ENCODE measurements at regions not wholly inside any gene's neighbourhood (a gene's known extent, or its start where the extent isn't known, plus 50 kb on each side); places are given as distances from the start of the nearest gene placed in this dataset.

DNA sequence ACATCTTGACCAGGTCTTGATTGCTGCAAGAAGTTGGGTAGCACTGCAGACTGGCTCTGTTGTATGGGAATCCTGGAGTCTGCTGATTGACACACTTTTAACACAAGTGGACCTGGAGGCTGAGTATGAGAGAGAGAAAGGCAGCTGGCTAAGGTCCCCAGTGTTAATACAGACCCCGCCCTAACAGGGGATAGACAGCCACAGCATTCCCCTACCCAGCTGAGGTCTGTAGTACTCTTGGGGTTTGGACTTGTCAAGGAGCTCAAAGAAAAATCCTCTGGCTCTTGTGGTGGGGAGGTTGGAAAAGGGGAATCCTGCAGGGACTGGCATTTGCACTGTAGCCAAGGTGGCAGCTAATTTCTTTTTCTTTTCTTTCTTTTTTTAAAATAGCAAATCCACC lies 192.7 kb downstream of the ZNF621 start:
- H3K4me1 ChIP-seq = peaks cover 4 to 18% of the 10 kb centered on the region in 2 donors
- DNase-seq = no peak
- H3K4me3 ChIP-seq (replicated peaks in 1 of 3) = no peak overlapping the region
- no peak overlapping the region for H3K27ac ChIP-seq
- 82 to 100% methylated on average over 1 of the region's 1 CpG for WGBS, 2 donors
- intact Hi-C loops (cut with DNase I) = no loop called here
- no peaks in the 10 kb centered on the region for H3K36me3 ChIP-seq
- no peaks in the 10 kb centered on the region for H3K9me3 ChIP-seq
- TF ChIP-seq, protein P1, sequence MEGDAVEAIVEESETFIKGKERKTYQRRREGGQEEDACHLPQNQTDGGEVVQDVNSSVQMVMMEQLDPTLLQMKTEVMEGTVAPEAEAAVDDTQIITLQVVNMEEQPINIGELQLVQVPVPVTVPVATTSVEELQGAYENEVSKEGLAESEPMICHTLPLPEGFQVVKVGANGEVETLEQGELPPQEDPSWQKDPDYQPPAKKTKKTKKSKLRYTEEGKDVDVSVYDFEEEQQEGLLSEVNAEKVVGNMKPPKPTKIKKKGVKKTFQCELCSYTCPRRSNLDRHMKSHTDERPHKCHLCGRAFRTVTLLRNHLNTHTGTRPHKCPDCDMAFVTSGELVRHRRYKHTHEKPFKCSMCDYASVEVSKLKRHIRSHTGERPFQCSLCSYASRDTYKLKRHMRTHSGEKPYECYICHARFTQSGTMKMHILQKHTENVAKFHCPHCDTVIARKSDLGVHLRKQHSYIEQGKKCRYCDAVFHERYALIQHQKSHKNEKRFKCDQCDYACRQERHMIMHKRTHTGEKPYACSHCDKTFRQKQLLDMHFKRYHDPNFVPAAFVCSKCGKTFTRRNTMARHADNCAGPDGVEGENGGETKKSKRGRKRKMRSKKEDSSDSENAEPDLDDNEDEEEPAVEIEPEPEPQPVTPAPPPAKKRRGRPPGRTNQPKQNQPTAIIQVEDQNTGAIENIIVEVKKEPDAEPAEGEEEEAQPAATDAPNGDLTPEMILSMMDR (IDR thresholded peaks at IDR 0.05) = no peak
- no peak for TF ChIP-seq POLR2A (IDR thresholded peaks at IDR 0.05)
- no peaks in the 10 kb centered on the region for H3K27me3 ChIP-seq

DNA sequence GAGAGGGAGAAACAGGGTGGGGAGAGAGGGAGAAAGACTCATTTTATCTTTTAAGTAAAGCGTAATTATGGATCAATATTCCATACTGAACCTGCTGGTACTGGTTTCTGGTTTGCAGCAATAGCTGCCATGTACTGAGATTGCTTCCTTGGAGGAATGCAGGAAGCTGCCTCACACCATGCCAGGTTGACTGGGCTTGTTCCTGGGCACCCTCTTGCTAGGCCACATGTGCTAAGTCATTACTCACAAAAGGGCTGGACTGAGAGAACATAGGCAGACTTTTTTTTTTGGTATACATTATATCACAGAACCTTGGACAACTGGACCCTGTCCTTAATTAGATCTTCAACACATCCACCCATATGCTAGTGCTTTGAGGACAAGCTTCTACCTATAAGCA lies 193.4 kb downstream of the ZNF621 start:
- no peaks in the 10 kb centered on the region for H3K27me3 ChIP-seq
- TF ChIP-seq, protein P1 (IDR thresholded peaks at IDR 0.05) = no peak
- TF ChIP-seq POLR2A (IDR thresholded peaks at IDR 0.05) = no peak
- WGBS, 2 donors = 97 to 98% methylated on average over 1 of the region's 1 CpG
- H3K4me3 ChIP-seq (replicated peaks in 1 of 3) = no peak overlapping the region
- intact Hi-C loops (cut with DNase I) = no loop called here
- DNase-seq = no peak
- no peak overlapping the region for H3K27ac ChIP-seq
- no peaks in the 10 kb centered on the region for H3K36me3 ChIP-seq
- no peaks in the 10 kb centered on the region for H3K9me3 ChIP-seq
- peaks cover under 1 to 15% of the 10 kb centered on the region in 2 donors for H3K4me1 ChIP-seq

DNA sequence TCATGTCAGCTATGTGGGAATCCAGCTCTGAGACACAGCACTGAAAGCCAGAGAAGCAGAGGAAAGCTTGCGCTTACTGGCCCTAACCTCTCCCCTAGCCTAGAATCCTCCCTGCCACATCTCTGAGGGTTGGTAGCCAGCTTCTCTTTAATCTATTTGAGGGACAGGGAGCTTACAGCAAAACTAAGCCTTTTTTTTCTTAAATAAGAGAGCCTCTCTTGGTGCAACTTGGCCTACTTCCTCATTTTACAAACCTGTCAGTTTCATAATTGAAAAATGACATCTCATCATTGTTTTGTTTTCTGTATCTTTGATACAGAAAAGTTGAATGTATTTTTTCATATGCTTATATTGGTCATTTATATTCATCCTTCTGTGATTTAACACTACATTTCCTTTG lies 193.9 kb downstream of the ZNF621 start:
- Histone ChIP-seq H3K4me1 (peaks cover 0 to 10% of the 10 kb centered on the region in 2 donors), H3K4me3 (replicated peaks in 1 of 3) (no peak overlapping the region), H3K27me3 (no peaks in the 10 kb centered on the region), H3K9me3 (no peaks in the 10 kb centered on the region), H3K27ac (no peak overlapping the region), H3K36me3 (no peaks in the 10 kb centered on the region)
- TF ChIP-seq, protein P1 (IDR thresholded peaks at IDR 0.05) = no peak
- no peak for TF ChIP-seq POLR2A (IDR thresholded peaks at IDR 0.05)
- 91 to 96% methylated on average over 1 of the region's 1 CpG for WGBS, 2 donors
- intact Hi-C loops (cut with DNase I) = no loop called here
- DNase-seq = no peak

DNA sequence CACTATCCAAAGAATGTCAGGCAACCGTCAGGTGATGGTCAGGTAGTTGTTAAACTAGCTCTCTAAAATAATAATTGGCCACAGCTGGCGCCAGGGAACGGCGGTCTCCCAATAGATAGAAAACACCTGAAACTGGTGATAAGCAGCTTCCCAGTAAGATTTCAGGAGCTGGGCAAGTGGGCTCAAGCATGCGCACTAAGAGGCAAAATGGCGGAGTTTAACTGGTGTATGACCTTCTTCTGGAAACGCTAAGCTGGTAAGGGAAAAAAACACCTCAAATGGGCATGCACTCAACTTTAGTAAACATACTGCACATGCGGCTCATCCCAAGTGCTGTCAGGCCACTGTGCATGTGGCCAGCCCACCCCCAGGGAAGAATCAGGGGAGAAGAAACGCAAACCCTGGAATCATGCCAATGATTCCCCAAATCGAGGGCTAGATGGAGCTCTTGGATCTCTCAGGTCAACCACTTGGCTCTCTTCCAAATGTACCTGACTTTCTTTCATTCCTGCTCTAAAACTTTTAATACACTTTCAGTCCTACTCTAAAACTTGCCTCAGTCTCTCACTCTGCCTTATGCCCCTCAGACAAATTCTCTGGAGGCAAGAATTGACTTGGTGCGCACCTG lies 195.0 kb downstream of the ZNF621 start:
- H3K27me3 ChIP-seq = no peaks in the 10 kb centered on the region
- peak; percentile 42 to 48 for DNase-seq
- no peak overlapping the region for H3K4me3 ChIP-seq (replicated peaks in 1 of 3)
- intact Hi-C loops (cut with DNase I) = no loop called here
- 59 to 62% methylated on average over 11 of the region's 11 CpGs for WGBS, 2 donors
- H3K27ac ChIP-seq = no peak overlapping the region
- no peaks in the 10 kb centered on the region for H3K9me3 ChIP-seq
- peaks cover 0 to 8% of the 10 kb centered on the region in 2 donors for H3K4me1 ChIP-seq
- no peaks in the 10 kb centered on the region for H3K36me3 ChIP-seq
- TF ChIP-seq POLR2A (IDR thresholded peaks at IDR 0.05) = no peak
- TF ChIP-seq, protein P1 (IDR thresholded peaks at IDR 0.05) = peak in 4 of 6 experiments; percentile 55 to 73 (median 65)

DNA sequence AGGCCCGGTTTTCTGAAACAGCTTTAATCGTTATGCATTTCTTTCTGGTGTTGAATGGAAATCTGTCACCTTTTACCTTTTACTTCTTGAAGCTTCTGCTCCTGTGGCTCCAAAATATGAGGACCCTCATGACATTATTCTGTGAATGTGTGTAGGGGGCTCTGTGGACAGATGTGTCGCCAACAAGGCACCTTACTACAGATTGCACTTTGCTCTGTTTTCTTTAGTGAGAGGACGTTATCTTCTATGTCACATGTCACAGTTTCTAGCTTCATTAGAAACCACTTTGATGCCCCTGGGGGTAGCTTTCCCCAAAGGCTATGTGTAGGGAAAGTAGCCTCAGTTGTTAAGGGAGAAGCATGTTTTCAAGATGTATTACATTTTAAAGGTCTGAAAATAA lies 195.6 kb downstream of the ZNF621 start:
- Histone ChIP-seq H3K4me1 (peaks cover 0 to 8% of the 10 kb centered on the region in 2 donors), H3K4me3 (replicated peaks in 1 of 3) (no peak overlapping the region), H3K9me3 (no peaks in the 10 kb centered on the region), H3K36me3 (no peaks in the 10 kb centered on the region), H3K27me3 (no peaks in the 10 kb centered on the region), H3K27ac (no peak overlapping the region)
- WGBS, 2 donors = 92 to 93% methylated on average over 4 of the region's 4 CpGs
- no peak for DNase-seq
- intact Hi-C loops (cut with DNase I) = no loop called here
- TF ChIP-seq POLR2A (IDR thresholded peaks at IDR 0.05) = no peak
- TF ChIP-seq, protein P1 (IDR thresholded peaks at IDR 0.05) = no peak

Measured in thyroid gland (tissue), 4 donors.